ENCODE measurements at regions not wholly inside any gene's neighbourhood (a gene's known extent, or its start where the extent isn't known, plus 50 kb on each side); places are given as distances from the start of the nearest gene placed in this dataset.

GRCh38 chr5:90096415-90097081 lies 313.0 kb downstream of the CETN3 start:
- TF ChIP-seq CTCF (IDR thresholded peaks at IDR 0.05) (no peak), POLR2A (IDR thresholded peaks at IDR 0.05) (no peak)
